ENCODE measurements at regions not wholly inside any gene's neighbourhood (a gene's known extent, or its start where the extent isn't known, plus 50 kb on each side); places are given as distances from the start of the nearest gene placed in this dataset.
"Not testable (repeated sequence)": the region's sequence is repeated elsewhere in the genome, so short reads cannot be mapped to it uniquely, and the experiment has no call there.

DNA sequence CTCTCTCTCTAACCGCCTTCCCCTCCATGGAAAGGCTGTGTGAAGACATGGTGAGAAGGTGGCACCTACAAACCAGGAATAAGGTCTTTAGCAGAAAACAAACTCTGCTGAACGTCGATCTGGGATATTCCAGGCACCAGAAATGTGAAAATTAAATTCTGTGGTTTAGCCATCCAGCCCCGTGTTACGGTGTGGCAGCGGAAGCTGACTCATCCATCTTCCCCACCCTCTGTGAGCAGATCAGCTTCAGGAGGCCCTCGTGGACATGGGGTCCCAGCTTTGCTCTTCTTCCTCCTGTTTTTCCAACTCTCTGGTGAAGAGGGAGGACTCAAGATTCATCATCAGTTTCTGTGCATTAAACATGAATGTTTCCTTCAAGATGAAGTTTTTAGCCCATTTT is 1164.8 kb downstream of the RPIA start:
- TF ChIP-seq, protein P1, sequence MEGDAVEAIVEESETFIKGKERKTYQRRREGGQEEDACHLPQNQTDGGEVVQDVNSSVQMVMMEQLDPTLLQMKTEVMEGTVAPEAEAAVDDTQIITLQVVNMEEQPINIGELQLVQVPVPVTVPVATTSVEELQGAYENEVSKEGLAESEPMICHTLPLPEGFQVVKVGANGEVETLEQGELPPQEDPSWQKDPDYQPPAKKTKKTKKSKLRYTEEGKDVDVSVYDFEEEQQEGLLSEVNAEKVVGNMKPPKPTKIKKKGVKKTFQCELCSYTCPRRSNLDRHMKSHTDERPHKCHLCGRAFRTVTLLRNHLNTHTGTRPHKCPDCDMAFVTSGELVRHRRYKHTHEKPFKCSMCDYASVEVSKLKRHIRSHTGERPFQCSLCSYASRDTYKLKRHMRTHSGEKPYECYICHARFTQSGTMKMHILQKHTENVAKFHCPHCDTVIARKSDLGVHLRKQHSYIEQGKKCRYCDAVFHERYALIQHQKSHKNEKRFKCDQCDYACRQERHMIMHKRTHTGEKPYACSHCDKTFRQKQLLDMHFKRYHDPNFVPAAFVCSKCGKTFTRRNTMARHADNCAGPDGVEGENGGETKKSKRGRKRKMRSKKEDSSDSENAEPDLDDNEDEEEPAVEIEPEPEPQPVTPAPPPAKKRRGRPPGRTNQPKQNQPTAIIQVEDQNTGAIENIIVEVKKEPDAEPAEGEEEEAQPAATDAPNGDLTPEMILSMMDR (IDR thresholded peaks at IDR 0.05; ENCODE audit: insufficient read depth, low read depth, low read length) = not testable (repeated sequence)
- not testable (repeated sequence) for TF ChIP-seq EZH2 (IDR thresholded peaks at IDR 0.05; ENCODE audit: insufficient read depth, low read length)
